ENCODE measurements at regions not wholly inside any gene's neighbourhood (a gene's known extent, or its start where the extent isn't known, plus 50 kb on each side); places are given as distances from the start of the nearest gene placed in this dataset.

DNA sequence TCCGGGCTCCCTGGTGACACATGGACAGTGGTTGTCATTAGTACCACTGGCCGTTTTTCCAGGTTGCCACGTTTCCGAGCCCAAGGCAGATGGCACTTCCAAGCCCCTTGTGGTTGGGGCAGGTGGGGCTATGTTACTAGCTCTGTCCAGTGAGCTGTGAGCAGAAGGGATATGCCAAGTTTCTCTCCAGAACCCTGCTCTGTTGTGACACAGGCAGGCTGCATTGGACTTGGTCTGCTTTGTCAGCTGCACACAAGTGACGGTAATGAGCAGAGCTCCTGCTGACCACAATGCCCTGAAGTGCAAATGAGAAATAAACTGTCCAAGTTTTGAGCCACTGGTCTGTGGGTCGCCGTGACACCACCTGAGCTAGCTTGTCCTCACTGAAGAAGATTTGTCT lies 118.8 kb downstream of the GYPC start:
- no peak overlapping the region for H3K4me3 ChIP-seq (ENCODE audit: low read length)
- no peak for TF ChIP-seq EZH2phosphoT487 (IDR thresholded peaks at IDR 0.05; ENCODE audit: low read depth)
- TF ChIP-seq, protein P1, sequence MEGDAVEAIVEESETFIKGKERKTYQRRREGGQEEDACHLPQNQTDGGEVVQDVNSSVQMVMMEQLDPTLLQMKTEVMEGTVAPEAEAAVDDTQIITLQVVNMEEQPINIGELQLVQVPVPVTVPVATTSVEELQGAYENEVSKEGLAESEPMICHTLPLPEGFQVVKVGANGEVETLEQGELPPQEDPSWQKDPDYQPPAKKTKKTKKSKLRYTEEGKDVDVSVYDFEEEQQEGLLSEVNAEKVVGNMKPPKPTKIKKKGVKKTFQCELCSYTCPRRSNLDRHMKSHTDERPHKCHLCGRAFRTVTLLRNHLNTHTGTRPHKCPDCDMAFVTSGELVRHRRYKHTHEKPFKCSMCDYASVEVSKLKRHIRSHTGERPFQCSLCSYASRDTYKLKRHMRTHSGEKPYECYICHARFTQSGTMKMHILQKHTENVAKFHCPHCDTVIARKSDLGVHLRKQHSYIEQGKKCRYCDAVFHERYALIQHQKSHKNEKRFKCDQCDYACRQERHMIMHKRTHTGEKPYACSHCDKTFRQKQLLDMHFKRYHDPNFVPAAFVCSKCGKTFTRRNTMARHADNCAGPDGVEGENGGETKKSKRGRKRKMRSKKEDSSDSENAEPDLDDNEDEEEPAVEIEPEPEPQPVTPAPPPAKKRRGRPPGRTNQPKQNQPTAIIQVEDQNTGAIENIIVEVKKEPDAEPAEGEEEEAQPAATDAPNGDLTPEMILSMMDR (IDR thresholded peaks at IDR 0.05; ENCODE audit: low read depth, low read length): no peak
- no peaks in the 10 kb centered on the region for H3K79me2 ChIP-seq (ENCODE audit: low read length)

DNA sequence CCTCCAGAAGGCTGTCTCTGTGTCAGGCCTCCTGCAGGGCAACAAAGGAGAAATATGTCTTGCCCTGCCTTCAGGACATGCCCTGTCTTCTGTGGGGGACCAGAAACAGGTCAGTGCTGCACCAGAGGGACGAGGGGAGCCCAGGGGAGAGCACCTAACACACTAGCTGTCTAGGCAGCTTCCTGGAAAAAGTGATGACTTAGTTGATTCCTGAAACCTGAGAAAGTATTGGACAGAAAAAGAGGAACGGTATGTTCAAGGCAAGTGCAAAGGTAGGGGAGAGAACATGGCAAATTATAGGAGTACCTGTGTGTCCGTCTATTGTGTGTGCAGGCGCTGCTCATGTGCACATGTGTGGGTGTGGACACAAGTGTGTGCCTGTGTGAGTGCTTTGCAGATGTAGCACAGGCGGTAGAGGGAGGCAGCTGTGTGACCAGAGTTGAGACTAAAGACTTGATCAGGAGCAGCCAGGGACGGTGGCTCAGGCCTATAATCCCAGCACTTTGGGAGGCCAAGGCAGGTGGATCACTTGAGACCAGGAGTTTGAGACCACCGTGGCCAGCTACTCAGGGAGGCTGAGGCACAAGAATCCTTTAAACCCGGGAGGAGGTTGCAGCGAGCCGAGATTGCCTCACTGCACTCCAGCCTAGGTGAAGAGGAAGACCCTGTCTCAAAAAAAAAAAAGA lies 119.5 kb downstream of the GYPC start:
- Histone ChIP-seq H4K20me1 (ENCODE audit: insufficient read depth, low read length) (no peaks in the 10 kb centered on the region), H3K27ac (ENCODE audit: low read length) (no peak overlapping the region), H3K4me3 (ENCODE audit: low read length) (peak overlapping the region; percentile 5; the same call in 1 of the 2 replicates), H3K9ac (ENCODE audit: low read length) (no peak overlapping the region), H3K4me1 (ENCODE audit: low read length) (peaks cover 32% of the 10 kb centered on the region), H3K36me3 (replicated peaks; ENCODE audit: low read depth, low read length) (no peaks in the 10 kb centered on the region), H2AFZ (ENCODE audit: low read depth, low read length) (0 out of 2 replicates have a peak overlapping the region, but pooled peaks have one; percentile 45), H3K79me2 (ENCODE audit: low read length) (no peaks in the 10 kb centered on the region), H3K4me2 (ENCODE audit: low read length) (peak overlapping the region; percentile 30), H3K9me3 (ENCODE audit: insufficient read depth, low read length) (no peaks in the 10 kb centered on the region), H3K27me3 (ENCODE audit: low read depth, low read length) (peaks cover 7% of the 10 kb centered on the region; the same call in 1 of the 2 replicates)
- TF ChIP-seq, protein P1 (IDR thresholded peaks at IDR 0.05; ENCODE audit: low read depth, low read length): no peak
- no peak for TF ChIP-seq EZH2phosphoT487 (IDR thresholded peaks at IDR 0.05; ENCODE audit: low read depth)

More for the DNA sequence above, 118.8 kb downstream of the GYPC start:
- H3K4me2 ChIP-seq (ENCODE audit: low read length): no peak overlapping the region; the same call in 1 of the 2 replicates
- H4K20me1 ChIP-seq (ENCODE audit: insufficient read depth, low read length): no peaks in the 10 kb centered on the region
- 0 out of 2 replicates have a peak overlapping the region, but pooled peaks have one; percentile 45 for H2AFZ ChIP-seq (ENCODE audit: low read depth, low read length)
- H3K4me1 ChIP-seq (ENCODE audit: low read length): peaks cover 32% of the 10 kb centered on the region
- H3K9ac ChIP-seq (ENCODE audit: low read length): no peak overlapping the region
- H3K9me3 ChIP-seq (ENCODE audit: insufficient read depth, low read length): no peaks in the 10 kb centered on the region
- no peak overlapping the region for H3K27ac ChIP-seq (ENCODE audit: low read length)
- H3K27me3 ChIP-seq (ENCODE audit: low read depth, low read length): 0 out of 2 replicates have a peak, but pooled peaks cover 4% of the 10 kb centered on the region
- no peaks in the 10 kb centered on the region for H3K36me3 ChIP-seq (replicated peaks; ENCODE audit: low read depth, low read length)

DNA sequence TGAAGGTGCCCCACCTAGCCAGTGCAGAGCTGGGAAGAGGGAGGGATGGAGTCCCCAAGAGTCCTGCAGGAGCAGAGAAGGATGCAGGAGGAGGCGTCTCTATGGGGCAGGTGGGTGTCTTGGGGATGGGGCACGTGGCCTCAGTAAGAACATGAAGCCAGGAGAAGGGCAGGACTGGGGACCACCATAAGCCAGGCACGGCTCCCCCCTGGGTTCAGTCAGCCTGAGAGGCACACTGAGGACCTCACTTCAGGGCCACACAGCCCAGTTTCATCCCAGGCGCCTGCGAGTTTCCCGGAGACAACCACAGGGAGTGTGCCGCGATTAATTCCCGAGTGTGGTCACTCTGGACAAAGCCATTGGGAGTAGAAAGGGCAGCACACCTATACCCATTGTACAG lies 120.3 kb downstream of the GYPC start:
- H3K4me1 ChIP-seq (ENCODE audit: low read length): peaks cover 32% of the 10 kb centered on the region
- H3K36me3 ChIP-seq (replicated peaks; ENCODE audit: low read depth, low read length): no peaks in the 10 kb centered on the region
- no peak overlapping the region for H2AFZ ChIP-seq (ENCODE audit: low read depth, low read length)
- peaks cover 7% of the 10 kb centered on the region; the same call in 1 of the 2 replicates for H3K27me3 ChIP-seq (ENCODE audit: low read depth, low read length)
- H3K4me2 ChIP-seq (ENCODE audit: low read length): 0 out of 2 replicates have a peak overlapping the region, but pooled peaks have one; percentile 5
- H3K79me2 ChIP-seq (ENCODE audit: low read length): no peaks in the 10 kb centered on the region
- no peaks in the 10 kb centered on the region for H4K20me1 ChIP-seq (ENCODE audit: insufficient read depth, low read length)
- no peaks in the 10 kb centered on the region for H3K9me3 ChIP-seq (ENCODE audit: insufficient read depth, low read length)
- no peak for TF ChIP-seq EZH2phosphoT487 (IDR thresholded peaks at IDR 0.05; ENCODE audit: low read depth)
- TF ChIP-seq, protein P1 (IDR thresholded peaks at IDR 0.05; ENCODE audit: low read depth, low read length): no peak
- no peak overlapping the region for H3K27ac ChIP-seq (ENCODE audit: low read length)
- no peak overlapping the region for H3K9ac ChIP-seq (ENCODE audit: low read length)
- H3K4me3 ChIP-seq (ENCODE audit: low read length): no peak overlapping the region
